HG03175 (cell line): ENCODE measurements at regions not wholly inside any gene's neighbourhood (a gene's known extent, or its start where the extent isn't known, plus 50 kb on each side); places are given as distances from the start of the nearest gene placed in this dataset.
"Not testable (repeated sequence)": the region's sequence is repeated elsewhere in the genome, so short reads cannot be mapped to it uniquely, and the experiment has no call there.

Experiments used
- ATAC-seq: cut with Tn5 transposase; IDR thresholded peaks from one replicate; pipeline ENCODE4 v1.9.1; 2021; ENCODE audit warnings: mild to moderate bottlenecking, moderate library complexity; ENCODE audit not compliant: unreplicated experiment

DNA sequence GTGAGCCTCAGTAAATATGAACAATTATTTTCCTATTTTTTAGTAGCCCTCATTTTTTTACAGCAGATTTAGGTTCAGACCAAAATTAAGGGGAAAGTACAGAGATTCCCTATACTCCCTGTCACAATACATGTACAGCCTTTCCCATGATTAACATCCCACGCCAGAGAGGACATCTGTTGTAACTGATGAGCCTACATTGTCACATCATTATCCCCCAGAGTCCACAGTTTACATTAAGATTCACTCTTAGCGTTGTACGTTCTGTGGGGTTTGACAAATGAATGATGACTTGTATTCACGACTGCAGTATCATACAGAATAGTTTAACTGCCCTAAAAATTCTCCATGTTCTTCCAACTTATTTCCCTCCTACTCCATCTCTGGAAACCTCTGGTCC, 262.3 kb upstream of the MSX2 start:
- no peak for ATAC-seq

DNA sequence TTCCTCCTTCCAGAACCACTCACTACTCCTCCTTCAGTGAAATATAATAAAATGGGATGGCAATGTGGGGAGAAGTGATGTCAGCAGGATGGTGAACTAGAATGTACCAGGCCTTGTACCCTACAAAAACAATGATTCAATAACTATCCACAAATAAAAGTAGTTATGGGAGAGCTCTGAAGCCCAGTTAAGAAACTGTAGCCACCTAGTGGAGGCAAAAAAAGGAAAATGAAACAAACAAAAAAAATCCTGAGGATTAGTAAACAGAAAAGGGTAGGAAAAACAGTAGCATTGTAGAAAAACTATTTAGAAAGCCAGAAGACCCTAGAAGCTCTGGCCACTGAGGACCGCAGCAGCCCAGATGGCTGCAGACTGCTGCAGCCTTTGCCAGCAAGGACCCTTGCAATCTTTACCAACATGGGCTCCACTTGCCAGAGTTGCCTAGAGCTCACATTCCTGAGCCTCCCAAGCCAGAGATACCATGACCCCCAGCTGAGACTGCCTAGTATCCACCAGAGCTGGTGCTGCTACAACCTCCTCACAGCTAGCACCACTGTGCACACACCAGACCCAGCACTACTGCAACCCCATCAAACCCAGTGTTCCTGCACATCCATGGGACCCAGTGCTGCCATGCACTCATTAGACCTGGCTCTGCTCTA, 259.7 kb upstream of the MSX2 start:
- ATAC-seq: no peak

DNA sequence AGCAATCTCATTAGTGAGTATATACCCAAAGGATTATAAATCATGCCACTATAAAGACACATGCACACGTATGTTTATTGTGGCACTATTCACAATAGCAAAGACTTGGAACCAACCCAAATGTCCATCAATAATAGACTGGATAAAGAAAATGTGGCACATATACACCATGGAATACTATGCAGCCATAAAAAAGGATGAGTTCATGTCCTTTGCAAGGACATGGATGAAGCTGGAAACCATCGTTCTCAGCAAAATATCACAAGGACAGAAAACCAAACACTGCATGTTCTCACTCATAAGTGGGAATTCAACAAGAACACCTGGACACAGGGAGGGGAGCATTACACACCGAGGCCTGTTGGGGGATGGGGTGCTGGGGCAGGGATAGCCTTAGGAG, 252.9 kb upstream of the MSX2 start:
- not testable (repeated sequence) for ATAC-seq

DNA sequence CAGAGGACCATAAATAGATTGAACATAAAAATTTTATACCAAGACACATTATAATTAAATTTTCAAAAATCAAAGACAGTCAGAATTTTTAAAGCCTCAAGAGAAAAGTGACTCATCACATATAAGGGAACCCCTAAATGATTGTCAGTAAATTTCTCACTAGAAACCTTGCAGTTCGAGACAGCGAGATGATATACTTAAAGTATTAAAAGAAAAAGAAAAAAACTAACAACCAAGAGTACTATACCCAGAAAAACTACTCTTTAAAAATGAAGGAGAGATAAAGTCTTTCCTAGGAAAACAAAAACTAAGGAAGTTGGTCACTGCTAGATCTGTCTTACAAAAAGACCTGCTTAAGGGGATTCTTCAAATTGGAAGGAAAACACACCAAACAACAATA, 251.4 kb upstream of the MSX2 start:
- no peak for ATAC-seq

DNA sequence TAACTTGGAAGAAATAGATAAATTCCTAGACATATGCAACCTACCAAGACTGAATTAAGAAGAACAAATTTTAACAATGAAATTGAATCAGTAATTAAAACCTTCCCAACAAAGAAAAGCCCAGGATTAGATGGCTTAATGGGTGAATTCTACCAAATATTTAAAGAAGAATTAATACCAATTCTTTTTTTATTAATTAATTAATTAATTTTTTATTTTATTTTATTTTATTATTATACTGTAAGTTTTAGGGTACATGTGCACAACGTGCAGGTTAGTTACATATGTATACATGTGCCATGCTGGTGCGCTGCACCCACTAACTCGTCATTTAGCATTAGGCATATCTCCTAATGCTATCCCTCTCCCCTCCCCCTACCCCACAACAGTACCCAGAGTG, 248.4 kb upstream of the MSX2 start:
- not testable (repeated sequence) for ATAC-seq

DNA sequence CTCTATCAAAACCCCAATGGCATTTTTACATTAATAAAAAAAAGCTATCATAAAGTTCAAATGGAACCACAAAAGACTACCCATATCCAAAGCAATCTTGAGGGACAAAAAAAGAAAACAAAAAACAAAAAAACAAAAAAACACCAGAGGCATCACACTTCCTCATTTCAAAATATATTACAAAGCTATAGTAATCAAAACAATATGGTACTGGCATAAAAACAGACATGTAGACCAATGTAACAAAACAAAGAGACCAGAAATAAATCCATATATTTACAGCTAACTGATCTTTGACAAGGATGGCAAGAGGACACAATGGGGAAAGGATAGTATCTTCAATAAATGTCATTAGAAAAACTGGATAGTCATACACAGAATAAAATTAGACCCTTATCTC, 245.1 kb upstream of the MSX2 start:
- no peak for ATAC-seq

DNA sequence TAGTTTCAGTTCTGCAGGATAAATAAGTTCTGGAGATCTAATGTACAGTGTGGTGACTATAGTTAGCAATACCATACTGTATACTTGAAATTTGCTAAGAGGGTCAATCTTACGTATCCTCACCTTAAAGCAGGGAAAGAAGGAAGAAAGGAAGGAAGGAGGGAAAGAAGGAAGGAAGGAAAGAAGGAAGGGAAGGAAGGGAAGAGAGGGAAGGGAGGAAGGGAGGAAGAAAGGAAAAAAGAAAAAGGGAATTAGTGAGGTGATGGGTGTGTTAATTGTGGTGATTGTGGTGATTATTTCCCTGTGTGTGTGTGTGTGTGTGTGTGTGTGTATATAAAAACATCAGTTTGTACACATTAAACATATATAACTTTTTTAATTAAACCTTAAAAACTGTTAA, 242.6 kb upstream of the MSX2 start:
- no peak for ATAC-seq

DNA sequence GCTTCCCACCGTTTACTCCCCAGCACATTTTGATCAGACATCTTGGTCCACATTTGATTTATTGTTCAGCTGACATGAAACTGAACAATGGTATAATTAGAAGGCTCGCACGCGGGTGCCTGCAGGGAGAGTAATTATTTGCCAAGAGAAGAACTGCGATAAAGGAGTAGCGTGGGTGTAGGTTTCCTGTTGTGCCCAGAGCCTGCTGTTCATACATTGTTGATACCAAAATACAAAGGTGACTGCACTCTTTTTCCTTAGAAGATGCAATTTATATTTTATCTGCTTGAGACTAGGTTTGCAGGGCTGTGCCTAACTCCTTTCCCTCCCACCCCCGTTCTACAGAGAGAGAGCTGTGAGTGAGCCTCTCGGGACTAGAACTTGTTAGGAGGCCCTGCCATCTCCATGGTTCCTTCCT, 241.8 kb upstream of the MSX2 start:
- ATAC-seq: no peak

DNA sequence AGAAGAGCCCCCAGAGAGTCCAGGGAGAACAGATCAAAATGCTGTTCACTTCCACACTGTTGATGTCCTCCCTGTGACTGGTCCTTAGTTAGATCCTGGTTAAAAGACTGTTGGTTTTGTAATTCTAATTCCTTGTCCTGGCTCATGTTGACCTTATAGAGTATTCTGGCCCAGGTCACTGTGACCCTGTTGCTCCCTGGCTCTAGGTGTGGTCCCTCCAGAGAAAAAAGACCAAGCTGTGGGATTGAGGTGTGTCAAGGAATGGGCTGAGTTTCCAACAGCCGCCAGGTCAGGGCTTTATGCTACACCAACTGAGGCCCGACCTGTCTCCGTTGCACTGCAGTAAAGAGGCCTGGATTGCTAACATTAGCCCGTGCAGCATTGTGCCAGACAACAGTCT, 241.0 kb upstream of the MSX2 start:
- no peak for ATAC-seq

DNA sequence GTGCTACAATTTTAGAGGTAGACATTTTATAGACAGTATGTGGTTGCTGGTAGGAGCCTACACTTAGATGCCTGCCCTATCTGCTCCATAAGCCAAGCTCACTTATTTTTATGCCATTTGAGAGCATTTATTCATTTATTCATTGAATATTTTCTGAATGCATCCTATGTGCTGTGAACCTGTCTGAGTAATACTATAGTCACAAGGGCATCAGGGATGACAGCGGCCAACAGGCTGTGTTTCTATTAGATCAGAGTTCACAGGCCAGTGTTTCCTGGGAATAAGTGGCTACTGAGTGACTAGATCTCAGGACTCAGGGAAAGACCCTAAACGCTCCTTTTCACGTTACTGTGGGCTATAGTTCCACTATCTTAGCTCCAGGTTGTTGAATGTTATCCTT, 235.2 kb upstream of the MSX2 start:
- ATAC-seq: no peak

DNA sequence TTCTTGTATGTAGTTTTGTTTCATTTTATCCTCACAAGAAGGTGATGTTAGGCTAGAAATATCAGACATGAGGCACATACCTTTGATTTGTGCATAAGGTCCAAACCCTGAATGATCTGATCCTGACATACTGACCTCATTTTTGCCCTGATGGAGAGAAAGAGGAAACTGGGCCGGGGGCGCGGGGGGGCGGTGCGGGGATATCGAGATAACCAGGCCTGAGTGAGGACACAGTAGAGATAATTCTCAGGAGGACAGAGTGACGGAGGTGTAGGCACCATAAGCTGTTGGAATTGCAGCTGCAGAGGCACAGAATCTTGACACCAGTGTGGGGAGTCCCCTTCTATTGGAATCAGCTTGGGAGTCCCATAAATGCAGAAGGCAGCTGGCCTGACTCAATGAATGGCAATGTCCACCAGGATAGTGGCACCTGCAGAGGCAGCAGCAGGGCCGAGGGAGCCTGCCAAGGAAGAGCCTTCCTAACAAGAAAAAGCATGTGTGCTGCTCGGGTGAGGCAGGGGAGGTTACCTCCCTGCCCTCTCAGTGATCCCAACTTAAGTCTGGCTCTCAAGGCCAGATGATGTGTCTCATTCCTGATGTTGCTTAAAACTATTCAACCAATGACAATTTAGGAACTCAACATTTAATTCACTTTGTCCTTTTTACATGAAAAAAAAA, 234.3 kb upstream of the MSX2 start:
- no peak for ATAC-seq

DNA sequence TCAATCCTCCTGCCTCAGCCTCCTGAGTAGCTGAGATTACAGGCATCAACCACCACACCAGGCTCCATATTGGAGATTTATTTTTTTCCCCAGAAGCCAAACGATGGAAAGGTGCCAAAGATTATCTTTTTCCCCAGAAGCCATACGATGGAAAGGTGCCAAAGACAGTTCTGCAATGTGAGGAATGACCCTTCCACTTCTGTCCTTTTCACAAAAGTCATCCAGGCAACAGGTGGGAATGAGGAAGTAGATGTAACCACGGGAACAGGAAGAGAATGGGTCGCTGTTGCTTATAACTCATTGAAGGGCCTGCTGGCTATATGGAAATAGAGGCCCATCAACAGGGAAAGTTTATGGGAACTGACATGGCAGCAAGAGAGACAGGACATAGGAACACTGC, 233.7 kb upstream of the MSX2 start:
- ATAC-seq: no peak

DNA sequence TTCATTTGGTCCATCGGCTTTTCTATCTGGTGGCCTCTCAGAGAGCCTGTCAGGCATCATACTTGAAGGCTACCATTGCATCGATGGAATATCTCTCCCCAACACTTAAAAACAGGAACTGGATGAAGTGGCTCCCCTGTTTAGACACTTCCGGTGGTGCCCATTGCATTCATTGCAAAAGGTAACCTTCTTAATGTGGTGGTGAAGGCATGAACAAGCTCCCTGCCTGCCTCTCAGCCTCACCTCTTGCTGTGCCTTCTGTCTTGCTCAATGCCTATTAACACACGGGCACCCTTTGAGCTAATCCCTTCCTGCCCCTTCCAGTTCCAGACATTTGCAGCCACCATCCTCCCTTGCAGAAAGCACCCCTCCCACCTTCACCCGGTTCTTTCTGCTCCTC, 233.1 kb upstream of the MSX2 start:
- ATAC-seq: no peak

DNA sequence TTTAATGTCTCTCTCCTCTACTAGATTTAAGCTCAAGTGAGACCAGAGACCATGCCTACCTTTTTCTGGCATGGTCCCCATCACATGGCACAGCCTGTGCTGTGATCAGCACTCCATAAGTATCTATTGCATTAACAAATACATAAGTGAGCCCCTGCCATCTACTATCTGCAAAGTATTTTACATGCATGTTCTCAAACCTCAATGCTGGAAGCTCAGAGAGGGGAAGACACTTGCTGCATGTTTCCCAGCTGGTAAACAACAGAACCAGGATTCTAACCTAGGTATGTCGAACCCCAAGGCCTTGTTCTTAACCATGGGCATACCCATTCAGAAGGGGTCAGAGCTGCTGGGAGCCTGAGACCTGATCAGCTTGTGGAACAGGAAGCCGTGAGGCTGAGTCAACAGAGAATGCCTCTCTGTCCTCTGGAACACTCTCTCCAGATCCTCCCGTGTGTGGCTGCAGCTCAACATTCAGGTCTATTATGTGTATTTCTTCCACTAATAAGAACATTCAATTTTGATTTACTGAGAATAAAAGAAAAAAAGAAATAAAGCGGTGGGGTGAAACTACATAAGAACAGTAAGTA, 232.5 kb upstream of the MSX2 start:
- ATAC-seq: no peak

DNA sequence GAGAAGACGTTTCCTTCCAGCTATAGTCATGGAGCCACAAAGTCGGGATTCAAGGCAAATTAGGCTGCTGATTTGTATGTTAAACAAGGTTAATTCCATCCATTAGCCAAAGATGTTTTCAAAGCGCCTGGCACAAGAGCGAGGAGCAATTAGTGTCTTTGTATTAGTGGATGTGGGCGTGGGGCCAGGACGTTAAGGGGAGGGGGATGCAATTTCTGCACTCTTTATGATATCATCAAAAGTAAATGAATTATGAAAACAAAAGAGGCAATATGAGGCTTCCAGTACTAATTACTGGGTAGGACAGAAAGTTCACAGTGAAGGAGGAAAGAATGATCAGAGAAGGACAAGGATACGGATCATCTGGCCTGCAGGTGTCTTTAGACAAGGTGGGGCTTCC, 230.9 kb upstream of the MSX2 start:
- ATAC-seq: no peak

DNA sequence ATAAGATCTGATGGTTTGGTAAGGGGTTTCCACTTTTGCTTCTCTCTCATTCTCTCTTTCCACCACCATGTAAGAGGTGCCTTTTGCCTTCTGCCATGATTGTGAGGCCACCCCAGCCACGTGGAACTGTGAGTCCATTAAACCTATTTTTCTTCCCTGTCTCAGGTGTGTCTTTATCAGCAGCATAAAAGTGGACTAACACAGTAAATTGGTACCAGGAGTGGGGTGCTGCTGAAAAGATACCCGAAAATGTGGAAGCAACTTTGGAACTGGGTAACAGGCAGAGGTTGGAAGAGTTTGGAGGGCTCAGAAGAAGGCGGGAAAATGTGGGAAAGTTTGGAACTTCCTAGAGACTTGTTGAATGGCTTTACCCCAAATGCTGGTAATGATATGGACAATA, 226.4 kb upstream of the MSX2 start:
- not testable (repeated sequence) for ATAC-seq

DNA sequence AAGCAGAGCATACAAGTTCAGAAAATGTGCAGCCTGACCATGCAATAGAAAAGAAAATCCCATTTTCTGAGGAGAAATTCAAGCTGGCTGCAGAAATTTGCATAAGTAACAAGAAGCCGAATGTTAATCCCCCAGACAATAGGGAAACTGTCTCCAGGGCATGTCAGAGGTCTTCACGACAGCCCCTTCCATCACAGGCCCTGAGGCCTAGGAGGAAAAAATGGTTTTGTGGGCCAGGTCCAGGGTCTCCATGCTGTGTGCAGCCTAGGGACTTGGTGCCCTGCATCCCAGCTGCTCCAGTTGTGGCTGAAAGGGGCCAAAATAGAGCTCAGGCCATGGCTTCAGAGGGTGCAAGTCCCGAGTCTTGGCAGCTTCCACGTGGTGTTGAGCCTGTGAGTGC, 225.8 kb upstream of the MSX2 start:
- ATAC-seq: not testable (repeated sequence)

DNA sequence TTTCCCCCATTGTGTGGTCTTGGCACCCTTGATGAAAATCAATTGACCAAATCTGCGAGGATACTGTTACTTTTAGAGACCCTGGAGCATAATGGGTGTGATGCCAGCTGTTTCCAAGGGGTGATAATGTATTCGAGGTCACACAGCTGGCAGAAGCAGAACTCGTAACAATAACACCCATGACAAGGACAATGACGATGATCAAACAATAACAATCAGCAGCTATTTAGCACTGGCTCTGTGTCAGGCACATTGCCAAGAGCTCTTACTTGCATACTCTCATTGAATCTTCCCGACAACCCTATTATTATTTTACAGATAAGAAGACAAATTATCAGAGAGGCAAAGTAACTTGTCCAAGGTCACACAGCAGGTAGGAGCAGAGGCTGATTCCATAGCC, 223.7 kb upstream of the MSX2 start:
- ATAC-seq: no peak

DNA sequence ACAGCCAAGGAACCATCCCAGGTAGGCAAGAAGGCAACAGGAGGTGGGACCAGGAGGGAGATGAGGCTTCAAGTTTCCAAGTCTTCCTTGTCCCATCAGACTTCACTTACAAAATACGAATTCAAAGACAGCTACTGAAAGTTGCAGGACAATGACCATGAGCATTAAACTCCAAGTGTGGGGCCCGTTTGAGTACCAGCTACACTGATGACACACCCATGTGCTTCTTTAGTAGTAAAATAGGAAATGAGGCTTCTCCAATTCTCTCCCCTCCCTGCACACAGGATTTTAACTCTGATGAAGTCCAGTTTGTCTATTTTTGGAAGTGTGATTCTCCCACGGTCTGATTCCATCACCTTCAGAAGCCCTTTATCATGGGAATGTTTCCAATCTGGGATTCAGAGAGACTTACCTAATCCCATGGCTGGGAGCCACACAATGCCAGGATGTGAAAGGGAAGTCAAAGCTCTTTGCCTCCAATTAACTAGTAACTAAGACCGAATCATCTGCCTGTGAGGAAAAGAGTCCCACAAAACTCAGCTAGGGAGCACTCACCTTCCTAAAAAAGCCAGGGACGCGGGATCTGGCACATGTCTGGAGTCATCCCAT, 222.8 kb upstream of the MSX2 start:
- no peak for ATAC-seq

DNA sequence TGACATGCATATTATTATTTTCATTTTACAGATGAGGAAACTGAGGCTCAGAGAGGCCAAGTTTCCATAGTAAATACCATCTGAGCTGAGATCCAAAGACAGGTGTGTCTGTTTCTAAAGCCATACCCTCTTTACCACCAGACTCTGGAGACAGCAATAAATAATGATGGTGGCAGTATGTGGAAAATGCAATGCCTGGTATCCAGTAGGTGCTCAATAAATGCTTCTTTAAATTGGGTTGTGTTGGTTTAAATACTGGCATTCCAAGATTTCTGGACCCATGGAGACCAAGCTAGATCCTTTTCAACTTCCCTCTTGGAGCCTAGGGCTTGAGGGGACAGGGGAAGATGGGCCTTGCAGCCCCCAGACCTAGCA, 221.3 kb upstream of the MSX2 start:
- no peak for ATAC-seq

DNA sequence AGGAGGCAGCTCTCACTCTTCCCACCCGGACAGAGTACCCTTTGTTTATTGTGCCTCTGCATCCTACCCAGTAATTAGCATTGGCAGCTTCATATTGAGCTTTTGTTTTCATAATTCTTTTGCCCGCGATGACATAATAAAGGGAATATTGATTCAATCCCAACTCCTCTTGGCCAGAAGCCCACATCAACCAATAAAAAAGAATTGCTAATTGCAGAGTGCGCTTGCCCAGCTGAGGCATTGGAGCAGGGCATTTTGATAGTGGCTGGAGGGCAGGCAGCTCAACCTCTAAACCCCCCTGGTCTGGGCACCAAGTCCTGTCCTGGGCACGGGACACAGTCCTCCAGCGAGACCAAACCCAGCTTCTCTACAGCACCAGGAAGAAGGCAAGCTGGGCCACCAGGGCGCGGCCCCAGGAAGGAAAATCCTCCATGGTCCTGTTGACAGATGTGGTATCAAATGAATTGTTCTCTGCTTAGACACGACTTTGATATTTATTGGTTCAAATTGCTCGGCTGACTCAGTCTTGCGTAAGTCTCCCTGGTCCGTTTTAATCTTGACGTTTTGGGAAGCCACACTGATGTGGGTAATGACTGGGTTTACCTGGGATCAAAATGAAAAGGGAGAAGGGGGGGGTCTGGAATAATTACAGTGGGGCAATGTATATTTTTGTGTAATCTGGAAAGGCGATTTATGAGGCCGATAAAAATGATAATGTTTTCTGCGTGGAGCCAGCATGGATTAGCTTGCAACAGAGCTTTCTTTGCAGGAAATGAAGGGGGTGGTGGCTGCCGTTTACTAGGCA, 220.7 kb upstream of the MSX2 start:
- ATAC-seq: no peak
